ENCODE measurements at regions not wholly inside any gene's neighbourhood (a gene's known extent, or its start where the extent isn't known, plus 50 kb on each side); places are given as distances from the start of the nearest gene placed in this dataset.
"Not testable (repeated sequence)": the region's sequence is repeated elsewhere in the genome, so short reads cannot be mapped to it uniquely, and the experiment has no call there.

GRCh38 chr22:15777557-15777956 is 87.7 kb downstream of the POTEH start:
- TF ChIP-seq, protein P1, sequence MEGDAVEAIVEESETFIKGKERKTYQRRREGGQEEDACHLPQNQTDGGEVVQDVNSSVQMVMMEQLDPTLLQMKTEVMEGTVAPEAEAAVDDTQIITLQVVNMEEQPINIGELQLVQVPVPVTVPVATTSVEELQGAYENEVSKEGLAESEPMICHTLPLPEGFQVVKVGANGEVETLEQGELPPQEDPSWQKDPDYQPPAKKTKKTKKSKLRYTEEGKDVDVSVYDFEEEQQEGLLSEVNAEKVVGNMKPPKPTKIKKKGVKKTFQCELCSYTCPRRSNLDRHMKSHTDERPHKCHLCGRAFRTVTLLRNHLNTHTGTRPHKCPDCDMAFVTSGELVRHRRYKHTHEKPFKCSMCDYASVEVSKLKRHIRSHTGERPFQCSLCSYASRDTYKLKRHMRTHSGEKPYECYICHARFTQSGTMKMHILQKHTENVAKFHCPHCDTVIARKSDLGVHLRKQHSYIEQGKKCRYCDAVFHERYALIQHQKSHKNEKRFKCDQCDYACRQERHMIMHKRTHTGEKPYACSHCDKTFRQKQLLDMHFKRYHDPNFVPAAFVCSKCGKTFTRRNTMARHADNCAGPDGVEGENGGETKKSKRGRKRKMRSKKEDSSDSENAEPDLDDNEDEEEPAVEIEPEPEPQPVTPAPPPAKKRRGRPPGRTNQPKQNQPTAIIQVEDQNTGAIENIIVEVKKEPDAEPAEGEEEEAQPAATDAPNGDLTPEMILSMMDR (IDR thresholded peaks at IDR 0.05) = not testable (repeated sequence)
- not testable (repeated sequence) for TF ChIP-seq POLR2A (IDR thresholded peaks at IDR 0.05)
